ENCODE measurements at regions not wholly inside any gene's neighbourhood (a gene's known extent, or its start where the extent isn't known, plus 50 kb on each side); places are given as distances from the start of the nearest gene placed in this dataset.

GRCh38 chr14:71411738-71412137 is 504.5 kb downstream of the PCNX1 start:
- H3K36me3 ChIP-seq = no peaks in the 10 kb centered on the region
- H3K9me3 ChIP-seq = no peaks in the 10 kb centered on the region
- ATAC-seq = no peak
- H3K27ac ChIP-seq = no peak overlapping the region
- TF ChIP-seq EP300 (IDR thresholded peaks at IDR 0.05) (no peak), CTCF (IDR thresholded peaks at IDR 0.05) (no peak), POLR2AphosphoS5 (IDR thresholded peaks at IDR 0.05) (no peak), POLR2A (IDR thresholded peaks at IDR 0.05) (no peak)
- WGBS, 2 donors (ENCODE audit: low coverage in 1 of 2) = 89 to 98% methylated on average over 1 to 3 of the region's 3 CpGs
- H3K27me3 ChIP-seq = no peaks in the 10 kb centered on the region
- H3K4me3 ChIP-seq = no peak overlapping the region
- peaks cover 8 to 39% (median 11%) of the 10 kb centered on the region in 3 donors for H3K4me1 ChIP-seq

DNA sequence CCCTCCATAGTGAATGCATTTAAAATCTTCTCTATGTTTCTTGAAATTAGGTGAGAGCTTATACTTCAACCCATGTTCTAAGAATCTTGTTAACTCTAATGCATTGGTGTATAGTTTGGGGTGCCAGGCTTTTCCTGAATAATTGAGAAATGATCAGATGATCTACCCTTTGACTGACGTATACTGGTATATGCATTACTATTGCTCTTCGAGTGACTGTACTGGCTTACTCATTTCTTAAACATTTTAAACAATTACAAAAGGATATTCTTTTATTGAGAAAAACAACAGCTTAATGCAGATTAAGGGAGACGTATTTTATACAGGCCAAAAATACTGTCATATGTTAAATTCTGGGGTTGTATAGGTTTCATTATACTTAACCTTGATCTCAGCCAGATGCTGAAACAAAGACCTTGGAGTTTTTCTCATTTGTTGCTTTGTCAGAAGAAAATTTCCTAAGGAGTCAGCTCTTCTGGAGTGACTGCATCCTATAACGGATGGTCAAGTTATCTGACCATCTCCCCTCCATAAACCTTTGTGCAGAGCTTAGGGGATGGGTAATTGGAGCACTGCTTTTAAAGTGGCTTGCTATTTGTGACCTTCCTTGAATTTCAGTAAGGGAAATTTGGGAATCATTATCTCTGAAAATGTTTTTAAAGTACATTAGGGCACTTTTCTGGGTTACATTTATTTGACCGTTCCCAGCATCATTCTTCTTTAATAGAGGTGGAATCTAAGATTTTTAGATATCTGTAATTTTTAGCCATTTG is 507.6 kb downstream of the PCNX1 start:
- H3K36me3 ChIP-seq = no peaks in the 10 kb centered on the region
- H3K27me3 ChIP-seq = no peaks in the 10 kb centered on the region
- TF ChIP-seq POLR2AphosphoS5 (IDR thresholded peaks at IDR 0.05) (no peak), CTCF (IDR thresholded peaks at IDR 0.05) (no peak), EP300 (IDR thresholded peaks at IDR 0.05) (no peak), POLR2A (IDR thresholded peaks at IDR 0.05) (no peak)
- ATAC-seq = no peak
- no peaks in the 10 kb centered on the region for H3K9me3 ChIP-seq
- WGBS, 2 donors (ENCODE audit: low coverage in 1 of 2) = 44 to 68% methylated on average over 5 of the region's 5 CpGs
- H3K4me3 ChIP-seq = no peak overlapping the region
- no peak overlapping the region for H3K27ac ChIP-seq
- H3K4me1 ChIP-seq = peaks cover 7 to 39% (median 8%) of the 10 kb centered on the region in 3 donors

DNA sequence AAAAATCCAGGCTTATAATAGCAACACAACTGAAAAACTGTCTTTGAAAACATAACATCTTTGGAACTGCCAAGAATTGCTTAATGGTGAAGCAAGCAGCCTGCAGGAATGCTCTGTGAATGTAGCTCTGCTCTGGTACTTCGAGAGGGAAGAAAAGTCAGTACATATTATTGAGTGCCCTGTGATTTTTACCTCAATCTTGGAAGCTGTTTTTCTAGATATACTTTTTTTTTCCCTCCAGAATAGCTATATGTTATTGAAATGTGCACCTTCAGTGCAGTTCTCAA is 508.1 kb downstream of the PCNX1 start:
- 19 to 29% methylated on average over 1 of the region's 1 CpG for WGBS, 2 donors (ENCODE audit: low coverage in 1 of 2)
- Histone ChIP-seq H3K4me1 (peaks cover 7 to 36% (median 8%) of the 10 kb centered on the region in 3 donors), H3K4me3 (no peak overlapping the region), H3K36me3 (no peaks in the 10 kb centered on the region), H3K9me3 (no peaks in the 10 kb centered on the region), H3K27ac (no peak overlapping the region), H3K27me3 (no peaks in the 10 kb centered on the region)
- peak; percentile 77 for ATAC-seq
- TF ChIP-seq POLR2AphosphoS5 (IDR thresholded peaks at IDR 0.05) (peak; percentile 26), EP300 (IDR thresholded peaks at IDR 0.05) (no peak)

- H3K36me3 ChIP-seq = no peaks in the 10 kb centered on the region
- no peaks in the 10 kb centered on the region for H3K27me3 ChIP-seq
- H3K9me3 ChIP-seq = no peaks in the 10 kb centered on the region
- 81 to 90% methylated on average over 2 to 3 of the region's 3 CpGs for WGBS, 2 donors (ENCODE audit: low coverage in 1 of 2)
- H3K4me3 ChIP-seq = no peak overlapping the region
- H3K4me1 ChIP-seq = peaks cover 7 to 26% (median 8%) of the 10 kb centered on the region in 3 donors
- H3K27ac ChIP-seq = no peak overlapping the region
- TF ChIP-seq EP300 (IDR thresholded peaks at IDR 0.05) = no peak
- no peak for TF ChIP-seq POLR2AphosphoS5 (IDR thresholded peaks at IDR 0.05)
- TF ChIP-seq POLR2A (IDR thresholded peaks at IDR 0.05) = no peak
- TF ChIP-seq CTCF (IDR thresholded peaks at IDR 0.05) = no peak
- ATAC-seq = no peak
Measured at GRCh38 chr14:71416392-71416791, 509.1 kb downstream of the PCNX1 start.

- Histone ChIP-seq H3K27ac (no peak overlapping the region), H3K4me3 (no peak overlapping the region), H3K4me1 (peaks cover 7 to 17% (median 8%) of the 10 kb centered on the region in 3 donors), H3K36me3 (no peaks in the 10 kb centered on the region), H3K27me3 (no peaks in the 10 kb centered on the region), H3K9me3 (no peaks in the 10 kb centered on the region)
- WGBS, 2 donors (ENCODE audit: low coverage in 1 of 2) = 82 to 94% methylated on average over 10 of the region's 10 CpGs
- TF ChIP-seq POLR2AphosphoS5 (IDR thresholded peaks at IDR 0.05) = no peak
- TF ChIP-seq CTCF (IDR thresholded peaks at IDR 0.05) = no peak
- TF ChIP-seq POLR2A (IDR thresholded peaks at IDR 0.05) = no peak
- no peak for TF ChIP-seq EP300 (IDR thresholded peaks at IDR 0.05)
- ATAC-seq = no peak
Measured at GRCh38 chr14:71418532-71419245, 511.4 kb downstream of the PCNX1 start.
